Pancreas (tissue), 10 donors: ENCODE measurements at regions not wholly inside any gene's neighbourhood (a gene's known extent, or its start where the extent isn't known, plus 50 kb on each side); places are given as distances from the start of the nearest gene placed in this dataset.

Experiments used
- ATAC-seq, 4 donors: fragments of 200-7000 bp; cut with Tn5 transposase; one replicate each; pipeline versions ENCODE4 v1.8.0 to v1.9.1; 2020; ENCODE audit warnings: mild to moderate bottlenecking in 4 of 4, moderate library complexity in 4 of 4
- DNase-seq, 6 donors: peaks; one replicate each; pipeline ENCODE4 v3.0.0-alpha.2; 2020
- FAIRE-seq: peaks from 2 replicates; lab custom pipeline; 2012; peaks lifted over from hg19 to GRCh38; lab: Jason Lieb, UNC
- H3K27ac ChIP-seq, 4 donors: fragments of 200-600 bp; sonication (generic); 1 replicate in 3 of 4; 2 replicates in 1 of 4; pipeline versions ENCODE4 v1.5.0 to v1.8.0; 2020
- H3K27me3 ChIP-seq, 4 donors: fragments of 200-600 bp; one replicate each; pipeline ENCODE4 v1.8.0; 2021
- H3K36me3 ChIP-seq, 3 donors: fragments of 200-600 bp; sonication (generic) in 1 of 3; one replicate each; pipeline versions ENCODE4 v1.5.0 to v1.8.0; 2020 to 2021
- H3K4me1 ChIP-seq, 3 donors: fragments of 200-600 bp; one replicate each; pipeline ENCODE4 v1.8.0; 2021
- H3K4me3 ChIP-seq, 4 donors: fragments of 200-600 bp; sonication (generic) in 2 of 4; one replicate each; pipeline versions ENCODE4 v1.5.0 to v1.8.0; 2020 to 2021
- H3K9me3 ChIP-seq, 4 donors: fragments of 200-600 bp; one replicate each; pipeline ENCODE4 v1.8.0; 2021
- CTCF ChIP-seq, 4 donors: fragments of 200-600 bp; sonication (generic) in 3 of 4; IDR thresholded peaks; one replicate each; pipeline versions ENCODE4 v1.5.0 to v1.8.0; 2021; ENCODE audit warnings: antibody characterized with exemption in 4 of 4
- WGBS, 2 donors: extraction: QIAGEN DNeasy Blood & Tissue Kit; methylation state at CpG; one replicate each; pipeline ENCODE4 v1.1.7; 2013; 5-methylcytosine and 5-hydroxymethylcytosine counted together
- intact Hi-C, 3 donors: fragments of 100-400 bp; cut with DNase I; formaldehyde crosslinking; loops; one replicate each; pipeline versions ENCODE4 v1.11.1 to v1.14.2; 2022
- donor health status: healthy with polysubstance abuse.
- donor health status: DM: no; HTN: no; CAD: no; lungs with moderate emphysema.
- donor health status: DM: no; HTN: no; CAD: no.
- donor health status: control.
- donor health status: control.
- donor health status: Bipolar disorder and iron deficiency.
- donor health status: DM: yes; HTN: yes; CAD: no.
- donor health status: DM: no; HTN: no; CAD: no.
- donor health status: DM: no; HTN: no; CAD: no.
- donor health status: DM: yes; HTN: yes; CAD: no.

GRCh38 chr10:108633046-108633445 is 1290.3 kb downstream of the XPNPEP1 start:
- H3K4me1 ChIP-seq: no peaks in the 10 kb centered on the region
- FAIRE-seq (no peak), DNase-seq (no peak), ATAC-seq (no peak)
- TF ChIP-seq CTCF (IDR thresholded peaks at IDR 0.05): no peak
- no peak overlapping the region for H3K4me3 ChIP-seq
- no peaks in the 10 kb centered on the region for H3K27me3 ChIP-seq
- no peak overlapping the region for H3K27ac ChIP-seq
- intact Hi-C loops: no loop called here
- no peaks in the 10 kb centered on the region for H3K9me3 ChIP-seq
- 58 to 63% methylated on average over 2 of the region's 2 CpGs for WGBS, 2 donors
- no peaks in the 10 kb centered on the region for H3K36me3 ChIP-seq

GRCh38 chr10:108632144-108632543 is 1291.2 kb downstream of the XPNPEP1 start:
- intact Hi-C loops: no loop called here
- WGBS, 2 donors: 38 to 57% methylated on average over 1 of the region's 1 CpG
- no peaks in the 10 kb centered on the region for H3K27me3 ChIP-seq
- ATAC-seq: no peak
- H3K4me1 ChIP-seq: no peaks in the 10 kb centered on the region
- no peak overlapping the region for H3K4me3 ChIP-seq
- no peak for TF ChIP-seq CTCF (IDR thresholded peaks at IDR 0.05)
- no peaks in the 10 kb centered on the region for H3K36me3 ChIP-seq
- FAIRE-seq: no peak
- no peak overlapping the region for H3K27ac ChIP-seq
- no peaks in the 10 kb centered on the region for H3K9me3 ChIP-seq
- DNase-seq: no peak

- Histone ChIP-seq H3K27me3 (no peaks in the 10 kb centered on the region), H3K4me1 (no peaks in the 10 kb centered on the region), H3K36me3 (no peaks in the 10 kb centered on the region), H3K27ac (no peak overlapping the region), H3K4me3 (no peak overlapping the region), H3K9me3 (no peaks in the 10 kb centered on the region)
- intact Hi-C loops: no loop called here
- no peak for FAIRE-seq
- WGBS, 2 donors: 67 to 68% methylated on average over 2 of the region's 2 CpGs
- TF ChIP-seq CTCF (IDR thresholded peaks at IDR 0.05): no peak
- no peak for DNase-seq
- ATAC-seq: no peak
Observed at GRCh38 chr10:108631332-108631731, 1292.0 kb downstream of the XPNPEP1 start.

- no peaks in the 10 kb centered on the region for H3K9me3 ChIP-seq
- no peak overlapping the region for H3K4me3 ChIP-seq
- no peak for TF ChIP-seq CTCF (IDR thresholded peaks at IDR 0.05)
- ATAC-seq: no peak
- no peaks in the 10 kb centered on the region for H3K27me3 ChIP-seq
- 27 to 28% methylated on average over 3 of the region's 3 CpGs for WGBS, 2 donors
- intact Hi-C loops: no loop called here
- no peaks in the 10 kb centered on the region for H3K4me1 ChIP-seq
- H3K27ac ChIP-seq: no peak overlapping the region
- no peak for FAIRE-seq
- H3K36me3 ChIP-seq: no peaks in the 10 kb centered on the region
- DNase-seq: no peak
Observed at GRCh38 chr10:108629834-108630233, 1293.5 kb downstream of the XPNPEP1 start.

GRCh38 chr10:108624052-108624451 is 1299.3 kb downstream of the XPNPEP1 start:
- Histone ChIP-seq H3K27ac (no peak overlapping the region), H3K4me3 (no peak overlapping the region), H3K9me3 (no peaks in the 10 kb centered on the region), H3K27me3 (no peaks in the 10 kb centered on the region), H3K36me3 (no peaks in the 10 kb centered on the region), H3K4me1 (no peaks in the 10 kb centered on the region)
- DNase-seq (no peak), FAIRE-seq (no peak), ATAC-seq (no peak)
- intact Hi-C loops: no loop called here
- WGBS, 2 donors: 86 to 93% methylated on average over 1 of the region's 1 CpG
- no peak for TF ChIP-seq CTCF (IDR thresholded peaks at IDR 0.05)
